Gastrocnemius medialis (tissue), 4 donors: ENCODE measurements at regions not wholly inside any gene's neighbourhood (a gene's known extent, or its start where the extent isn't known, plus 50 kb on each side); places are given as distances from the start of the nearest gene placed in this dataset.

Source experiments
- CTCF ChIP-seq, 5 experiments: fragments of 450-650 bp in 3 of 5; fragments of 200-600 bp in 2 of 5; sonication (generic) in 2 of 5; IDR thresholded peaks in 4 of 5; conservative IDR thresholded peaks in 1 of 5; 1 replicate in 4 of 5; 2 replicates in 1 of 5; pipeline ENCODE4 v1.5.1; 2016 to 2019; ENCODE audit warnings: antibody characterized with exemption in 5 of 5, mild to moderate bottlenecking in 3 of 5, moderate library complexity in 3 of 5
- POLR2A ChIP-seq, 2 donors: fragments of 450-650 bp; IDR thresholded peaks; one replicate each; pipeline ENCODE4 v1.6.1; 2017; ENCODE audit warnings: antibody characterized with exemption in 2 of 2, mild to moderate bottlenecking in 2 of 2, moderate library complexity in 2 of 2

DNA sequence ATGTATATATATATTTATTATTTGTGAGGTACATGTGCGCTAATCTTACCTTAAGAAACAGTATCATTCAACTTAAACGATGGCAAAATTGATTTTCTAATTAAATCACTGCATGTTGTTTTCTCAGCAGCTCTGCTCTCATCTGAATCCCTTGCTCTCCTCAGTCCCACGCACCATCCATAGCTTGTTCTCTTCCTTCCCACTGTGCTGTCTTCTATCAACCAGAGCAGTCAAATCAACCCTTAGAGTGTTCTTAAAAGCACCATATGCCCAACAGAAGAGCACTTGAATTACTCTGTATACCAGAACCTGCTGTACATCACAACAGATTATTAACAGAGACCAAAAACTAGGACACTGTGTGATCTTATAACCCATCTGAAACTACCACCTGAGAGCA, 209.4 kb upstream of the G2E3 start:
- TF ChIP-seq CTCF (IDR thresholded peaks at IDR 0.05 in 4 of 5, conservative IDR thresholded peaks at IDR 0.05 in 1 of 5) (no peak), POLR2A (IDR thresholded peaks at IDR 0.05) (no peak)
